Aorta (tissue), 5 donors: ENCODE measurements at regions not wholly inside any gene's neighbourhood (a gene's known extent, or its start where the extent isn't known, plus 50 kb on each side); places are given as distances from the start of the nearest gene placed in this dataset.

Experiments
- ATAC-seq: fragments of 200-7000 bp; cut with Tn5 transposase; one replicate; pipeline ENCODE4 v1.9.1; 2022; ENCODE audit warnings: moderate library complexity; ENCODE audit not compliant: low FRiP score
- DNase-seq, 2 donors: peaks; one replicate each; pipeline ENCODE4 v3.0.0-alpha.2; 2020
- H3K27ac ChIP-seq, 2 donors: one replicate each; pipeline ENCODE4 v1.5.1; 2013; ENCODE audit warnings: low read length in 2 of 2, mild to moderate bottlenecking in 2 of 2, moderate library complexity in 2 of 2, control low read depth in 1 of 2, inconsistent platforms in 1 of 2, low read depth in 1 of 2
- H3K27me3 ChIP-seq, 2 donors: one replicate each; pipeline ENCODE4 v1.6.1; 2013; ENCODE audit warnings: control low read depth in 1 of 2, low read length in 1 of 2, mild to moderate bottlenecking in 1 of 2, moderate library complexity in 1 of 2; ENCODE audit not compliant: insufficient read depth in 2 of 2, control insufficient read depth in 1 of 2
- H3K36me3 ChIP-seq, 2 donors: one replicate each; pipeline ENCODE4 v1.6.1; 2013; ENCODE audit warnings: control low read depth in 1 of 2, low read length in 1 of 2, mild to moderate bottlenecking in 1 of 2; ENCODE audit not compliant: insufficient read depth in 2 of 2, control insufficient read depth in 1 of 2
- H3K4me1 ChIP-seq, 2 donors: one replicate each; pipeline ENCODE4 v1.6.1; 2013; ENCODE audit warnings: low read length in 2 of 2, control low read depth in 1 of 2, mild to moderate bottlenecking in 1 of 2, moderate library complexity in 1 of 2; ENCODE audit not compliant: insufficient read depth in 2 of 2, control insufficient read depth in 1 of 2
- H3K4me3 ChIP-seq, 2 donors: one replicate each; pipeline ENCODE4 v1.5.1; 2013; ENCODE audit warnings: low read length in 2 of 2, control low read depth in 1 of 2, mild to moderate bottlenecking in 1 of 2
- H3K9me3 ChIP-seq: one replicate; pipeline ENCODE4 v1.6.1; 2013; ENCODE audit warnings: mild to moderate bottlenecking, low read length; ENCODE audit not compliant: control insufficient read depth
- WGBS, 2 donors: extraction: QIAGEN DNeasy Blood & Tissue Kit; methylation state at CpG; one replicate each; pipeline ENCODE4 v1.1.7; 2013; 5-methylcytosine and 5-hydroxymethylcytosine counted together
- intact Hi-C, 2 donors: fragments of 100-400 bp; cut with DNase I; formaldehyde crosslinking; loops; one replicate each; pipeline versions ENCODE4 v1.14.2 to v1.15.0; 2022
- donor health status: healthy with polysubstance abuse.
- donor health status: Bipolar disorder and iron deficiency.
- donor health status: DM: no; HTN: no; CAD: no.
- donor health status: DM: no; HTN: no; CAD: no.
- donor health status: DM: yes; HTN: yes; CAD: no.

GRCh38 chr4:79759793-79760192 lies 313.2 kb downstream of the ANTXR2 start:
- no peaks in the 10 kb centered on the region for H3K9me3 ChIP-seq
- DNase-seq, result no peak
- intact Hi-C loops, result no loop called here

GRCh38 chr4:79757600-79757999 lies 315.4 kb downstream of the ANTXR2 start:
- H3K27me3 ChIP-seq, result no peaks in the 10 kb centered on the region
- no peaks in the 10 kb centered on the region for H3K36me3 ChIP-seq
- no peak overlapping the region for H3K4me3 ChIP-seq
- no peaks in the 10 kb centered on the region for H3K9me3 ChIP-seq
- no peak for ATAC-seq
- no peak for DNase-seq
- peaks cover 2 to 4% of the 10 kb centered on the region in 2 donors for H3K4me1 ChIP-seq
- intact Hi-C loops, result no loop called here
- no peak overlapping the region for H3K27ac ChIP-seq

More at GRCh38 chr4:79759793-79760192, 313.2 kb downstream of the ANTXR2 start:
- no peaks in the 10 kb centered on the region for H3K36me3 ChIP-seq
- H3K4me3 ChIP-seq, result no peak overlapping the region
- no peak for ATAC-seq
- H3K27me3 ChIP-seq, result no peaks in the 10 kb centered on the region
- no peak overlapping the region for H3K27ac ChIP-seq
- H3K4me1 ChIP-seq, result peaks cover 2 to 4% of the 10 kb centered on the region in 2 donors

- no peaks in the 10 kb centered on the region for H3K27me3 ChIP-seq
- H3K4me3 ChIP-seq, result no peak overlapping the region
- WGBS, 2 donors, result 61 to 71% methylated on average over 2 of the region's 2 CpGs
- no peaks in the 10 kb centered on the region for H3K36me3 ChIP-seq
- H3K9me3 ChIP-seq, result no peaks in the 10 kb centered on the region
- DNase-seq (no peak), ATAC-seq (no peak)
- intact Hi-C loops, result no loop called here
- H3K4me1 ChIP-seq, result peaks cover 2 to 4% of the 10 kb centered on the region in 2 donors
- H3K27ac ChIP-seq, result no peak overlapping the region
These were observed 316.7 kb downstream of the ANTXR2 start for GRCh38 chr4:79756140-79756895.

GRCh38 chr4:79748835-79749234 lies 324.2 kb downstream of the ANTXR2 start:
- ATAC-seq (no peak), DNase-seq (no peak)
- H3K36me3 ChIP-seq, result no peaks in the 10 kb centered on the region
- H3K4me3 ChIP-seq, result no peak overlapping the region
- WGBS, 2 donors, result 95 to 100% methylated on average over 2 of the region's 2 CpGs
- no peaks in the 10 kb centered on the region for H3K27me3 ChIP-seq
- no peak overlapping the region for H3K27ac ChIP-seq
- H3K4me1 ChIP-seq, result no peaks in the 10 kb centered on the region
- intact Hi-C loops, result no loop called here
- peaks cover 3% of the 10 kb centered on the region for H3K9me3 ChIP-seq

GRCh38 chr4:79747252-79747651 lies 325.8 kb downstream of the ANTXR2 start:
- ATAC-seq (no peak), DNase-seq (no peak)
- H3K27me3 ChIP-seq, result no peaks in the 10 kb centered on the region
- intact Hi-C loops, result no loop called here
- H3K9me3 ChIP-seq, result peaks cover 3% of the 10 kb centered on the region
- H3K36me3 ChIP-seq, result no peaks in the 10 kb centered on the region
- H3K27ac ChIP-seq, result no peak overlapping the region
- H3K4me1 ChIP-seq, result no peaks in the 10 kb centered on the region
- no peak overlapping the region for H3K4me3 ChIP-seq

DNA sequence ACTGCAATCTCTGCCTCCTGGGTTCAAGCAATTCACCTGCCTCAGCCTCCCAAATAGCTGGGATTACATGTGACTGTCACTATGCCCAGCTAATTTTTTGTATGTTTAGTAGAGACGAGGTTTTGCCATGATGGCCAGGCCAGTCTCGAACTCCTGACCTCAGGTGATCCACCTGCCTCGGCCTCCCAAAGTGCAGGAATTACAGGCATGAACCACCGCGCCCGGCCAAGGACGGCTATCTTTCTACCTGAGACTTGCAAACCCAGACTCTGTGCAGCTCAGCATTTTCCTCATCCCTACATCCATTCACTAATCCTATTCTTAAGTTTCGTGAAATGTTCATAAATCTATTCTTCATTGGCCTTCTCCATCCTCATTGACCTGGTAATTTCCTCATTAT lies 330.0 kb downstream of the ANTXR2 start:
- Histone ChIP-seq H3K4me3 (no peak overlapping the region), H3K4me1 (no peaks in the 10 kb centered on the region), H3K36me3 (no peaks in the 10 kb centered on the region), H3K9me3 (no peaks in the 10 kb centered on the region), H3K27ac (no peak overlapping the region), H3K27me3 (no peaks in the 10 kb centered on the region)
- WGBS, 2 donors, result 95 to 99% methylated on average over 8 of the region's 8 CpGs
- DNase-seq (no peak), ATAC-seq (no peak)
- intact Hi-C loops, result no loop called here

DNA sequence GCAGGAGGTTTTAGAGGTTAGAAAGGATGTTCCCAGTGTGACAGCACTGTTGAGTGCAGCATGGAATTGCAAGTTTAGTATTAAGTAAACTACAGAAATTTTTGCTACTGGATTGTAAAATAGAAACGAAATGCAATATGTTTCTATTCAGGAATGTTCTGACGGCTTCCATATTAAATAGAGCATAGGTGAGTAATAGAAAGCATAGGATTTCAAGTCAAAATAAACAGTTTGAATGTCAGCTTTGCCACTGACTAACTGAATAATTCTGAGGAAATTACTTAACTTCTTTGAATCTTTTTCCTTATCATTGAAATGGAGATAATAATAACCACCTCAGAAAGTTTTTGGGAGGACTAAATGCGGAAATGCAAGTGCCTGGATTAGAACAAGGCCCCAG lies 331.9 kb upstream of the GK2 start:
- intact Hi-C loops, result no loop called here
- DNase-seq (no peak), ATAC-seq (no peak)
- Histone ChIP-seq H3K36me3 (no peaks in the 10 kb centered on the region), H3K27ac (no peak overlapping the region), H3K9me3 (no peaks in the 10 kb centered on the region), H3K27me3 (no peaks in the 10 kb centered on the region), H3K4me1 (no peaks in the 10 kb centered on the region), H3K4me3 (no peak overlapping the region)
- WGBS, 2 donors, result 72 to 73% methylated on average over 3 of the region's 3 CpGs

DNA sequence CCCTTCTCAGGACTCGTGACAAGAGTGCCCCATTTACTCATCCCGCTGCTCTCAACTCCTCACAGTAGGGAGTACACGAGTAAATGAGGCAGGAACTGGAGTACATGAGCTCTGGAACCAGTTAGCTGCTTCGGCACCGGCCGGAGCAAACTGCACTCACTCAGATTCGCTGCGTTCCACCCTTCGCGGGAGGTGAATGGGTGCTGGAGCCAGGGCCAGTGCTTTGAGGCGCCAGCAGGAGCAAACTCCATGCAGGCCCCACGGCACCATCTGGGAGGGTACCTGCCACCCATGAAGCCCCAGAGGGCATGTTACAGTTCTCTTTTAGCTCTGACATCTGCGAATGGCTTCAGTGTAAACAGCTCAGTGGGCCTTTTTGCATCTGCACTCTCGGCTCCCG lies 315.5 kb upstream of the GK2 start:
- no peaks in the 10 kb centered on the region for H3K36me3 ChIP-seq
- DNase-seq (peak in 1 of 2 donors; percentile 42), ATAC-seq (no peak)
- no peak overlapping the region for H3K27ac ChIP-seq
- no peaks in the 10 kb centered on the region for H3K4me1 ChIP-seq
- WGBS, 2 donors, result 79 to 83% methylated on average over 15 of the region's 15 CpGs
- no peaks in the 10 kb centered on the region for H3K9me3 ChIP-seq
- no peak overlapping the region for H3K4me3 ChIP-seq
- intact Hi-C loops, result no loop called here
- H3K27me3 ChIP-seq, result no peaks in the 10 kb centered on the region

GRCh38 chr4:79700356-79700755 lies 292.3 kb upstream of the GK2 start:
- no peak overlapping the region for H3K27ac ChIP-seq
- intact Hi-C loops, result no loop called here
- no peaks in the 10 kb centered on the region for H3K4me1 ChIP-seq
- no peaks in the 10 kb centered on the region for H3K27me3 ChIP-seq
- no peak overlapping the region for H3K4me3 ChIP-seq
- ATAC-seq (no peak), DNase-seq (no peak)
- H3K9me3 ChIP-seq, result no peaks in the 10 kb centered on the region
- no peaks in the 10 kb centered on the region for H3K36me3 ChIP-seq
